ENCODE measurements at regions not wholly inside any gene's neighbourhood (a gene's known extent, or its start where the extent isn't known, plus 50 kb on each side); places are given as distances from the start of the nearest gene placed in this dataset.

DNA sequence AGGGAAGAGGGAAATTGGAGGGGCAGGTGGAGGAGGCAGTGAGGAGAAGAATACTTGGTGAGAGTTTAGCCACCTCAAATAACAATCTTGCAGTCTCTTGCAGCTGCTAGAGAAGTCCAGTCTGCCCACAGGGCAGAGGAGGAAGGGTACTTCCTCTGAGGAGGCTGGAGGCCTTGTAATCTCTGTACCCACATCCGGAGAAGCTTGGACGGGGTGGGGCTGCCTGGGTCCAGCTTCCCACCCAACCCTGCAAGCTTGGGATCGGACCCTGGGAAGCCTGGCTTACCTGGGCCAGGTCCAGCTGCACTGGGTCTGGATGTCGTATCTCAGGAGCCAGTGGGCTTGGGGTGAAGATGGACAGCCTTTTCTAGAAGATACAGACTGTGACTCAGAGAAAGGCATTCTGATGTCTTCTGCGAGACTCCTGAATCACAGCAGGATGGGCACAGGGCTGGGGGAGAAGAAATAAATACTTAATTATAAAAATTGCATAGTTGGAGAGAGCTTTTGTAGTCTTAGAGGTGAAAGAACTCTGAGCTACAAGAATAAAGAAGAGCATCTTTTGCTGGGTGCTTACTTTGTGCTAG lies 111.8 kb upstream of the JUN start:
- 83% methylated on average over 1 of the region's 5 CpGs; no CpG with 5 or more reads in 1 of the 2 donors for WGBS, 2 donors (ENCODE audit: low coverage in 1 of 2)
- ATAC-seq = no peak
- Histone ChIP-seq H3K4me1 (peaks cover 0 to 56% (median 25%) of the 10 kb centered on the region in 3 donors), H3K27me3 (no peaks in the 10 kb centered on the region), H3K9me3 (no peaks in the 10 kb centered on the region), H3K27ac (peak overlapping the region in 3 of 4 donors; percentile 25 to 68 (median 66)), H3K36me3 (no peaks in the 10 kb centered on the region), H3K4me3 (no peak overlapping the region)
- no peak for TF ChIP-seq EP300 (IDR thresholded peaks at IDR 0.05)
- TF ChIP-seq POLR2A (IDR thresholded peaks at IDR 0.05) = no peak
- no peak for TF ChIP-seq POLR2AphosphoS5 (IDR thresholded peaks at IDR 0.05)
- TF ChIP-seq, protein P1, sequence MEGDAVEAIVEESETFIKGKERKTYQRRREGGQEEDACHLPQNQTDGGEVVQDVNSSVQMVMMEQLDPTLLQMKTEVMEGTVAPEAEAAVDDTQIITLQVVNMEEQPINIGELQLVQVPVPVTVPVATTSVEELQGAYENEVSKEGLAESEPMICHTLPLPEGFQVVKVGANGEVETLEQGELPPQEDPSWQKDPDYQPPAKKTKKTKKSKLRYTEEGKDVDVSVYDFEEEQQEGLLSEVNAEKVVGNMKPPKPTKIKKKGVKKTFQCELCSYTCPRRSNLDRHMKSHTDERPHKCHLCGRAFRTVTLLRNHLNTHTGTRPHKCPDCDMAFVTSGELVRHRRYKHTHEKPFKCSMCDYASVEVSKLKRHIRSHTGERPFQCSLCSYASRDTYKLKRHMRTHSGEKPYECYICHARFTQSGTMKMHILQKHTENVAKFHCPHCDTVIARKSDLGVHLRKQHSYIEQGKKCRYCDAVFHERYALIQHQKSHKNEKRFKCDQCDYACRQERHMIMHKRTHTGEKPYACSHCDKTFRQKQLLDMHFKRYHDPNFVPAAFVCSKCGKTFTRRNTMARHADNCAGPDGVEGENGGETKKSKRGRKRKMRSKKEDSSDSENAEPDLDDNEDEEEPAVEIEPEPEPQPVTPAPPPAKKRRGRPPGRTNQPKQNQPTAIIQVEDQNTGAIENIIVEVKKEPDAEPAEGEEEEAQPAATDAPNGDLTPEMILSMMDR (IDR thresholded peaks at IDR 0.05) = no peak

DNA sequence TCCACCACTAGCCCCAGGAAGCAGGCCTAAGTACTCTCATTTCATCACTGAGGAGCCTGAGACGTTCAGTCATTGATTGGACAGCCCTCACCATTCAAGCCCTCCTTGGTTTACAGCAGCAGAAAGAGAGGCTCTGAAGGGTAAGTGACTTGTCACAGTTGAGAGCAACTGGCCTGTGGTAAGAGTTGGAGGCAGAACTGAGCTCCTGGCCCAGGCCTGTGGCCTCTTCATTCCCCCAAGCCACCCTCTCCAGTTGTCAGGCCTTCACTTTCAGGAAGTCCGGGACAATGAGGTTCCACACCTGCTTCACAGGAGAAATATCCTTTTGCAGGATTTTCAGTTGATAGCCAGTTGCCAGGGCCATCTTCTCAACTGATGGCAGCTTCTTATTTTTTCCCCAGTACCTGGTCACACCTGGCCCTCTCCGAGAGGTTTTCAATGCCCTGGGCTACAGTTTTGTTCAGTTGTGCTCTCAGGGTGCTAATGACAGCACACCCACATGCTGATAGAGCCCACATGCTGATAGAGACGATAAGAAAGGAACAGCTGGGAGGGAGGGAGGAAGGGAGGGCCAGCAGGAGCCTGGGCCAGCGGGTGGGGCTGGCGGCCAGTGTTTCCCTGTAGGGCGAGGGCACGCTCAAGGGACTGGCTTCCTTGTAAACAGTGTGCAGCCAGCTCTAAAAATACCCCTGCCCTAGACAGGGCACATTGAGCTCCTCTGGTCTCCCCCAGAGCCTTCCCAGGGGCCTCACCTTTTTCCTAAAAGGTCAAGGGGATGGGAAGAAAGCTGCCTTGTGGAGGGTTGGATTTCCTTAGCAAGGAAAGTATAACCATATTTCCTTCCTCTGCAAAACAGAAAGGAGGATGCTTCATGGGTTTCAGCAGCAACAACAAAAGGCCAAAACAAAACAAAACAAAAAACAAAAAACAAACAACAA lies 112.7 kb upstream of the JUN start:
- H3K36me3 ChIP-seq = no peaks in the 10 kb centered on the region
- no peak overlapping the region for H3K4me3 ChIP-seq
- peak overlapping the region in 3 of 4 donors; percentile 25 to 68 (median 66) for H3K27ac ChIP-seq
- 39 to 92% methylated on average over 2 to 7 of the region's 8 CpGs for WGBS, 2 donors (ENCODE audit: low coverage in 1 of 2)
- H3K4me1 ChIP-seq = peaks cover 0 to 56% (median 25%) of the 10 kb centered on the region in 3 donors
- ATAC-seq = peak; percentile 50
- H3K9me3 ChIP-seq = no peaks in the 10 kb centered on the region
- H3K27me3 ChIP-seq = no peaks in the 10 kb centered on the region
- TF ChIP-seq POLR2AphosphoS5 (IDR thresholded peaks at IDR 0.05) = no peak
- TF ChIP-seq EP300 (IDR thresholded peaks at IDR 0.05) = no peak
- TF ChIP-seq POLR2A (IDR thresholded peaks at IDR 0.05) = no peak
- TF ChIP-seq, protein P1 (IDR thresholded peaks at IDR 0.05) = no peak

DNA sequence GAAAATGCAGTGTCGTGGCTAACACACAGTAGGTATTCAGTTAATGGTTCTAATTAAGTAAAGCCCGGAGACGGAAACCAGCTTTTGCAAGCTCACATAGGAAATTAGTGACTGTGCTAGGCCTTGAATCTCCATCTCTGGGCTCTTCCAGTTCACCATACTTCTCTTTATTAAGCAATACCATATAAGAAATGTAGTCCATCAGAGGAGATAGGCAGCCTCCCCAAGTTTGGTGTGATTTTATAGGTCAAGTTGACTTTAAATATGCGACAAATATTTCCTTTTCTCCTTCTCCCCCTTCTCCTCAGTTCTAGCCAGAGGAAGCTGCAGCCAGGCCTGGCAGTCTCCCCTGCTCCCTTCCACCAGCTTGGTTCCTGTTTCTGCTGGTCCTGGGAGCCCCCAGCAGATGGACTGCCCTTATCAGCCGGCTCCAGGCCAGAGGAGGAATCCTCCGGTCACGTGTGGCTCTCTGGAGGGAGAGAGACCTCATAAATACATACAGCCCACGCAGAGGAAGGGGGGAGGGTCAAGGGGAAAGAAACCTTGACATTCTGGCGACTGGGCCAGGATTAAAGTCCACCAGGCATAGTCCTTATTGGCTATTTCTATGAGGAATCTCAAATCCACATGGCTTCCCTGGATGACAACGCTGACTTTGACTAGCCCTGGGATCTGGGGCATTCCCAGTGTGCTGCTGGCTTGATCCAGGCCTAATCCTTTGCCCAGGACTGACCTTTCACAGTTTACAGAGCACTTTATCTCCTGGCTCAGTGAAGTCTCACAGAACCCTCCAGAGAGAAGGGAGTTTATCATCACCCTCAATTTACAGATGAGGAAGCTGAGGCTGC lies 115.1 kb upstream of the JUN start:
- TF ChIP-seq POLR2A (IDR thresholded peaks at IDR 0.05) = no peak
- no peak for TF ChIP-seq EP300 (IDR thresholded peaks at IDR 0.05)
- TF ChIP-seq POLR2AphosphoS5 (IDR thresholded peaks at IDR 0.05) = no peak
- TF ChIP-seq, protein P1 (IDR thresholded peaks at IDR 0.05) = no peak
- Histone ChIP-seq H3K27ac (peak overlapping the region in 3 of 4 donors; percentile 18 to 61 (median 19)), H3K4me3 (no peak overlapping the region), H3K9me3 (no peaks in the 10 kb centered on the region), H3K27me3 (no peaks in the 10 kb centered on the region), H3K36me3 (no peaks in the 10 kb centered on the region), H3K4me1 (peaks cover 0 to 61% (median 25%) of the 10 kb centered on the region in 3 donors)
- no peak for ATAC-seq
- 47 to 93% methylated on average over 4 to 8 of the region's 10 CpGs for WGBS, 2 donors (ENCODE audit: low coverage in 1 of 2)

DNA sequence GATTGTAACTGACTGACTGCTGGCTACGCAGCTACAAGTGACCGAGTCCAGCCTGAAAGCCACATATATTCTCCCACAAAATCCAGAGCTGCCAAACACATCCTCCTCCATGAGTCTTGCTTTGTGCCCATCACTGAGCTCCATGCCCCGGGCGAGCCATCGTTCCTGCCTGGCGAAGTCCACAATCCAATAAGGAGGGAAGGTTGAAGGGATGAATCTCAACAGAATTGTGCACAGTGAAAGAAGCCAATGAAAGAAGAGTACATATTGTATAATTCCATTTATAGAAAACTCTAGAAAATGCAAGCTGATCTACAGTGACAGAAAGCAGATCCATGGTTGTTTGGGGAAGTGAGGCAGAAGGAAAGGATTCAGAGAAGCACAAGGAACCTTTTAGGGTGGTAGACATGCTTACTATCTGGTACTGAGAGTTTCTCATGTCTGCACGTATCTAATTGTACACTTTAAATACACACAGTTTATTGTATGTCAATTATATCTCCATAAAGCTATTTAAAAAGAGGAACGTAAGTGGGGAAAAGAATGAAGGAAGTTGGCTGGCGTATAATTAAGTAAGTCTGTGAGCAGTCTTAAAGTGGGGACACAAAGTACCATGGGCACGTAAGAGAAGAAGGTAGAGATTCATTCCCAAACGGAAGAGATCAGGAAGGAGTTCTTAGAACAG lies 115.9 kb upstream of the JUN start:
- no peaks in the 10 kb centered on the region for H3K9me3 ChIP-seq
- H3K4me1 ChIP-seq = peaks cover 0 to 64% (median 25%) of the 10 kb centered on the region in 3 donors
- no peaks in the 10 kb centered on the region for H3K36me3 ChIP-seq
- no peak for ATAC-seq
- no peak overlapping the region for H3K4me3 ChIP-seq
- 49 to 63% methylated on average over 5 to 8 of the region's 11 CpGs for WGBS, 2 donors (ENCODE audit: low coverage in 1 of 2)
- H3K27me3 ChIP-seq = no peaks in the 10 kb centered on the region
- H3K27ac ChIP-seq = peak overlapping the region in 3 of 4 donors; percentile 19 to 61 (median 33)
- TF ChIP-seq EP300 (IDR thresholded peaks at IDR 0.05) (no peak), POLR2A (IDR thresholded peaks at IDR 0.05) (no peak), POLR2AphosphoS5 (IDR thresholded peaks at IDR 0.05) (no peak)
- TF ChIP-seq, protein P1 (IDR thresholded peaks at IDR 0.05) = no peak
